Left ventricle myocardium inferior (tissue), 1 donor: ENCODE measurements at regions not wholly inside any gene's neighbourhood (a gene's known extent, or its start where the extent isn't known, plus 50 kb on each side); places are given as distances from the start of the nearest gene placed in this dataset.

Source experiments
- DNase-seq: peaks from one replicate; pipeline ENCODE4 v3.0.0-alpha.2; 2020
- H3K27ac ChIP-seq: fragments of 200-600 bp; replicated peaks from 2 replicates; pipeline ENCODE4 v1.8.0; 2021
- H3K27me3 ChIP-seq: fragments of 200-600 bp; 2 replicates; pipeline ENCODE4 v1.8.0; 2021; ENCODE audit warnings: low read depth
- H3K36me3 ChIP-seq: fragments of 200-600 bp; 2 replicates; pipeline ENCODE4 v1.8.0; 2021
- H3K4me1 ChIP-seq: fragments of 200-600 bp; 2 replicates; pipeline ENCODE4 v1.8.0; 2021
- H3K4me3 ChIP-seq: fragments of 200-600 bp; 2 replicates; pipeline ENCODE4 v1.8.0; 2021; ENCODE audit warnings: mild to moderate bottlenecking, moderate library complexity
- H3K9me3 ChIP-seq: fragments of 200-600 bp; replicated peaks from 2 replicates; pipeline ENCODE4 v1.8.0; 2021
- CTCF ChIP-seq: fragments of 200-600 bp; IDR thresholded peaks from 2 replicates; pipeline ENCODE4 v1.8.0; 2021; ENCODE audit warnings: antibody characterized with exemption, mild to moderate bottlenecking, borderline replicate concordance
- intact Hi-C: fragments of 100-400 bp; cut with micrococcal nuclease; formaldehyde crosslinking; loops from one replicate; pipeline ENCODE4 v1.11.0; 2022
- donor health status: DM: no; HTN: yes; CAD: no; lungs with severe emphysema.

GRCh38 chr4:84100071-84100470 lies 399.0 kb downstream of the NKX6-1 start:
- Histone ChIP-seq H3K27ac (no peak overlapping the region), H3K9me3 (peaks cover 16% of the 10 kb centered on the region), H3K27me3 (no peaks in the 10 kb centered on the region), H3K36me3 (no peaks in the 10 kb centered on the region), H3K4me3 (no peak overlapping the region), H3K4me1 (no peaks in the 10 kb centered on the region)
- no peak for DNase-seq
- intact Hi-C loops = no loop called here
- no peak for TF ChIP-seq CTCF

- no peak for DNase-seq
- Histone ChIP-seq H3K9me3 (peaks cover 16% of the 10 kb centered on the region), H3K27ac (no peak overlapping the region), H3K4me1 (no peaks in the 10 kb centered on the region), H3K4me3 (no peak overlapping the region), H3K36me3 (no peaks in the 10 kb centered on the region), H3K27me3 (no peaks in the 10 kb centered on the region)
- intact Hi-C loops = no loop called here
- TF ChIP-seq CTCF = no peak
Observed at GRCh38 chr4:84099599-84099998, 399.5 kb downstream of the NKX6-1 start.

- Histone ChIP-seq H3K27me3 (no peaks in the 10 kb centered on the region), H3K27ac (no peak overlapping the region), H3K4me3 (no peak overlapping the region), H3K36me3 (no peaks in the 10 kb centered on the region), H3K9me3 (peaks cover 9% of the 10 kb centered on the region), H3K4me1 (no peaks in the 10 kb centered on the region)
- no peak for TF ChIP-seq CTCF
- intact Hi-C loops = no loop called here
- no peak for DNase-seq
Observed at GRCh38 chr4:84091266-84091665, 407.8 kb downstream of the NKX6-1 start.

GRCh38 chr4:84089652-84090437 lies 409.2 kb downstream of the NKX6-1 start:
- H3K4me1 ChIP-seq = no peaks in the 10 kb centered on the region
- H3K27ac ChIP-seq = no peak overlapping the region
- no peaks in the 10 kb centered on the region for H3K27me3 ChIP-seq
- H3K9me3 ChIP-seq = peaks cover 9% of the 10 kb centered on the region
- intact Hi-C loops = no loop called here
- DNase-seq = no peak
- no peak overlapping the region for H3K4me3 ChIP-seq
- no peak for TF ChIP-seq CTCF
- H3K36me3 ChIP-seq = no peaks in the 10 kb centered on the region

- intact Hi-C loops = no loop called here
- no peak for DNase-seq
- H3K4me1 ChIP-seq = no peaks in the 10 kb centered on the region
- no peaks in the 10 kb centered on the region for H3K36me3 ChIP-seq
- H3K27me3 ChIP-seq = no peaks in the 10 kb centered on the region
- H3K4me3 ChIP-seq = no peak overlapping the region
- H3K27ac ChIP-seq = no peak overlapping the region
- no peak for TF ChIP-seq CTCF
- H3K9me3 ChIP-seq = no peaks in the 10 kb centered on the region
Observed at GRCh38 chr4:84085986-84086385, 413.1 kb downstream of the NKX6-1 start.
